ENCODE measurements at regions not wholly inside any gene's neighbourhood (a gene's known extent, or its start where the extent isn't known, plus 50 kb on each side); places are given as distances from the start of the nearest gene placed in this dataset.
"Not testable (repeated sequence)": the region's sequence is repeated elsewhere in the genome, so short reads cannot be mapped to it uniquely, and the experiment has no call there.

DNA sequence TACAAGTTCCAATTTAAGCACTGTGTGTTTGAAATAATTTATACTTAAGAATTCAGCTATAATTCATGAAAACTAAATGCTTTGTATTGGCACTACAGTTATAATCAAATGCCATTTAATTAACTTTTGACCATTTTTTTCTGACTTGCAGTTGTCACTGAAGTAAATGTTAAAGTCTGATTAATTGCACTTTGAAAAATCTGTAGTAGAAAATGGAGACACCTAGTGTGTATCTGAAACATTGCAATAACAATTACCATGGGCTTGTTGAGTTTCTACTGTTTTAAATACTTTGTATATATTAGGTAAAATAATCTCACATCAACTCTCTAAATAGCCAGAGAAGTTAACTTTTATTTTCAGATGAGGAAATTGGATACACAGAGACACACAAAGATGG is 458.6 kb upstream of the FSIP2 start:
- Mint-ChIP-seq H3K36me3 (ENCODE audit: low read depth) (no peaks in the 10 kb centered on the region), H3K4me1 (ENCODE audit: low read depth) (no peaks in the 10 kb centered on the region), H3K9me3 (peaks cover 15% of the 10 kb centered on the region; the same call in 1 of the 2 replicates), H3K27ac (no peak overlapping the region), H3K27me3 (ENCODE audit: insufficient read depth) (no peaks in the 10 kb centered on the region), H3K4me3 (no peak overlapping the region)
- TF ChIP-seq, protein P1, sequence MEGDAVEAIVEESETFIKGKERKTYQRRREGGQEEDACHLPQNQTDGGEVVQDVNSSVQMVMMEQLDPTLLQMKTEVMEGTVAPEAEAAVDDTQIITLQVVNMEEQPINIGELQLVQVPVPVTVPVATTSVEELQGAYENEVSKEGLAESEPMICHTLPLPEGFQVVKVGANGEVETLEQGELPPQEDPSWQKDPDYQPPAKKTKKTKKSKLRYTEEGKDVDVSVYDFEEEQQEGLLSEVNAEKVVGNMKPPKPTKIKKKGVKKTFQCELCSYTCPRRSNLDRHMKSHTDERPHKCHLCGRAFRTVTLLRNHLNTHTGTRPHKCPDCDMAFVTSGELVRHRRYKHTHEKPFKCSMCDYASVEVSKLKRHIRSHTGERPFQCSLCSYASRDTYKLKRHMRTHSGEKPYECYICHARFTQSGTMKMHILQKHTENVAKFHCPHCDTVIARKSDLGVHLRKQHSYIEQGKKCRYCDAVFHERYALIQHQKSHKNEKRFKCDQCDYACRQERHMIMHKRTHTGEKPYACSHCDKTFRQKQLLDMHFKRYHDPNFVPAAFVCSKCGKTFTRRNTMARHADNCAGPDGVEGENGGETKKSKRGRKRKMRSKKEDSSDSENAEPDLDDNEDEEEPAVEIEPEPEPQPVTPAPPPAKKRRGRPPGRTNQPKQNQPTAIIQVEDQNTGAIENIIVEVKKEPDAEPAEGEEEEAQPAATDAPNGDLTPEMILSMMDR (IDR thresholded peaks at IDR 0.05): no peak; the same call in none of the 2 replicates
- peak; percentile 3 for DNase-seq

DNA sequence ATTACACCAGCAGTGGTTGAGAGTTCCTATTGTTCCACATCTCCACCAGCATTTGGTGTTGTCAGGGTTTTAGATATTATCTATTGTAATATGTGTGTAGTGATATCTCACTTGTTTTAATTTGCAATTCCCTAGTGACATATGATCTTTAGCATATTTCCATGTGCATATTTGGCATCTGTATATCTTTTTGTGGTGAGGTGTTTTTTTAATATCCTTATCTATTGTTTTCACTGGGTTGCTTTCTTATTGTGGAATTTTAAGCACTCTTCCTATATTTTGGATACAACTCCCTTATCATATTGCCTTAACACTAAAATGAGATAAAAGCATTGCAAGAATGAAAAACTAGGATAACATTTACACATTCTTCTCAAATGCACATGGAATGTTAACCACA is 453.9 kb upstream of the FSIP2 start:
- Mint-ChIP-seq H3K27ac (no peak overlapping the region), H3K9me3 (peaks cover 8% of the 10 kb centered on the region; the same call in 1 of the 2 replicates), H3K4me3 (no peak overlapping the region), H3K4me1 (ENCODE audit: low read depth) (no peaks in the 10 kb centered on the region), H3K36me3 (ENCODE audit: low read depth) (no peaks in the 10 kb centered on the region), H3K27me3 (ENCODE audit: insufficient read depth) (no peaks in the 10 kb centered on the region)
- DNase-seq: no peak
- TF ChIP-seq, protein P1 (IDR thresholded peaks at IDR 0.05): no peak

DNA sequence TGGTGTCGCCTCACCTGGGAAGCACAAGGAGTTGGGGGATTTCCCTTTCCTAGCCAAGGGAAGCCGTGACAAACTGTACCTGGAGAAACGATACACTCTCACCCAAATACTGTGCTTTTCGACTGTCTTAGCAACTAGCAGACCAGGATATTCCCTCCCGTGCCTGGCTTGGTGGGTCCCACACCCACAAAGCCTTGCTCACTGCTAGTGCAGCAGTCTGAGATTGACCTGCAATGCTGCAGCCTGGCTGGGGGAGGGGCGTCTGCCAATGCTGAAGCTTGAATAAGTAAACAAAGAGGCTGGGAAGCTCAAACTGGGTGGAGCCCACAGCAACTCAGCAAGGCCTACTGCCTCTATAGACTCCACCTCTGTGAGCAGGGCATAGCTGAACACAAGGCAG is 448.6 kb upstream of the FSIP2 start:
- H3K9me3 Mint-ChIP-seq: peaks cover 14% of the 10 kb centered on the region
- not testable (repeated sequence) for H3K36me3 Mint-ChIP-seq (ENCODE audit: low read depth); H3K27me3 Mint-ChIP-seq (ENCODE audit: insufficient read depth); H3K27ac Mint-ChIP-seq; H3K4me3 Mint-ChIP-seq; H3K4me1 Mint-ChIP-seq (ENCODE audit: low read depth); DNase-seq

DNA sequence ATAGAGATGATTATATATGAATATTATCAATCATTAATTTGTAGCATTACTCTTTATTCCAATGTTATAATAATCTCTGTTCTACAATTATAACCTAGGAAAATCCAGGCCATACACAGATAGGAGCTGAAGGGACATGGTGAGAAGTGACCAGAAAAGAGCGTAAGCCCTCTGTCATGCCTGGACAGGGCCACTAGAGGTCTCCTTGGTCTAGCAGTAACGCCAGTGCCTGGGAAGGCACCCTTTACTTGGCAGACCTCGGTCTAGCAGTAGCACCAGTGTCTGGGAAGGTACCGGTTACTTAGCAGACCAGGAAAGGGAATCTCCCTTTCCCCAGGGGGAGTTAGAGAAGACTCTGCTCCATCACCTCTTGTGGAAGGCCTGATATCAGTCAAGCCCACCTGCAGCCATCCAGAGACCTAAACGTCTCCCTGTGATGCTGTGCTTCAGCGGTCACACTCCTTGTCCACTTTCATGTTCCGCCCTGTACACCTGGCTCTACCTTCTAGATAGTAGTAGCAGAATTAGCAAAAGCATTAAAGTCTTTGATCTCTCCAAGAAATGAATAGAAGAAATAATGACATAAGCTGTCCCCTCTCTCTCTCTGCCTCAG is 447.5 kb upstream of the FSIP2 start:
- Mint-ChIP-seq H3K27ac (no peak overlapping the region), H3K4me1 (ENCODE audit: low read depth) (no peaks in the 10 kb centered on the region), H3K27me3 (ENCODE audit: insufficient read depth) (no peaks in the 10 kb centered on the region)

DNA sequence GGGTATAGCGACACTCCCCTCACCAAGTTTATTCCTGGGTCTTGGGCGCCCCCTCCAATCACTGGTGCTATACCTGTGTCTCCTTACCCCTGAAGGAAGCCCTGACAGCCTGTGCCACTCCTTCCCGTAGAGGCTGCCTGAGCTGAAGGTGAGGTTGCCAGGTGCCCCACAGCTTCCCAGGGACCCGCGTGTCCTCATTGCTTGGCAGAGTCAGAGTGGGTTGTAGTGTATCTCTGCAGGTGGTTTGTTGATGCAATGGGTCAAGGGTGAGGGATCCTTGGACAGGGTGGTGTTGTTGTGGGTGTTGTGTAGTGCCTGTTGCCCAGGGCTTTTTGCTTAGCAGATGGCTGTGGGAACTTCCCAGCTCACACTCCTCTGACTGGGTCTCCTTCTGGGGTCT is 438.7 kb upstream of the FSIP2 start:
- Mint-ChIP-seq H3K27me3 (ENCODE audit: insufficient read depth) (no peaks in the 10 kb centered on the region), H3K4me1 (ENCODE audit: low read depth) (no peaks in the 10 kb centered on the region), H3K9me3 (peaks cover 36% of the 10 kb centered on the region), H3K4me3 (no peak overlapping the region), H3K36me3 (ENCODE audit: low read depth) (no peaks in the 10 kb centered on the region), H3K27ac (no peak overlapping the region)
- TF ChIP-seq, protein P1 (IDR thresholded peaks at IDR 0.05): no peak
- DNase-seq: no peak

More for the DNA sequence above, 447.5 kb upstream of the FSIP2 start:
- Mint-ChIP-seq H3K4me3 (no peak overlapping the region), H3K9me3 (peaks cover 14% of the 10 kb centered on the region), H3K36me3 (ENCODE audit: low read depth) (no peaks in the 10 kb centered on the region)
- peak; percentile 9 for DNase-seq
- TF ChIP-seq, protein P1 (IDR thresholded peaks at IDR 0.05): peak; percentile 48

DNA sequence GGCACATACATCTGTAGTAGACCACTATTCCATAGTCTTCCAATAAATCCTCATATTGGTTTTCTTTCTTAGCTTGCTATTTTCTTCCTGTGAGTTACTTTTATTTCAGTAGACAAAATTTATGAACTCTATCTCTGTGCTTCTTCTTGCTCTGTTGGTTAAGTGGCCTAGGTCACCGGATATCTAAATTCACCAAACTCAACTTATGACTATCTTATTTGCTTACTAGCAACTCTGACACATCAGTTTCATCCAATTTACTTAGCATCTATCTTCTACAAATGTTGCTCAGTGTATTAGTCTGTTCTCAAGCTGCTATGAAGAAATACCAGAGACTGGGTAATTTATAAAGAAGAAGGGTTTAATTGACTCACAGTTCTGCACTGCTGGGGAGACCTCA is 432.5 kb upstream of the FSIP2 start:
- TF ChIP-seq, protein P1 (IDR thresholded peaks at IDR 0.05): no peak
- Mint-ChIP-seq H3K4me3 (no peak overlapping the region), H3K9me3 (peaks cover 32% of the 10 kb centered on the region), H3K4me1 (ENCODE audit: low read depth) (no peaks in the 10 kb centered on the region), H3K36me3 (ENCODE audit: low read depth) (no peaks in the 10 kb centered on the region), H3K27me3 (ENCODE audit: insufficient read depth) (no peaks in the 10 kb centered on the region), H3K27ac (no peak overlapping the region)
- no peak for DNase-seq

Data from HFFc6 (cell line).